GM18907 (cell line): ENCODE measurements at regions not wholly inside any gene's neighbourhood (a gene's known extent, or its start where the extent isn't known, plus 50 kb on each side); places are given as distances from the start of the nearest gene placed in this dataset.

Experiments
- ATAC-seq: cut with Tn5 transposase; IDR thresholded peaks from one replicate; pipeline ENCODE4 v1.9.1; 2021; ENCODE audit warnings: mild to moderate bottlenecking, moderate library complexity; ENCODE audit not compliant: unreplicated experiment

GRCh38 chr10:128775743-128776142 is 649.5 kb upstream of the MKI67 start:
- ATAC-seq = no peak

GRCh38 chr10:128776673-128777252 is 650.5 kb upstream of the MKI67 start:
- ATAC-seq = no peak

- no peak for ATAC-seq
Measured at GRCh38 chr10:128777342-128777741, 651.1 kb upstream of the MKI67 start.

GRCh38 chr10:128779416-128779815 is 653.2 kb upstream of the MKI67 start:
- ATAC-seq = no peak

GRCh38 chr10:128780156-128780761 is 654.0 kb upstream of the MKI67 start:
- no peak for ATAC-seq

- no peak for ATAC-seq
Measured at GRCh38 chr10:128781637-128782036, 655.4 kb upstream of the MKI67 start.

GRCh38 chr10:128784444-128784843 is 658.2 kb upstream of the MKI67 start:
- ATAC-seq = no peak

GRCh38 chr10:128792426-128793140 is 666.4 kb upstream of the MKI67 start:
- no peak for ATAC-seq

GRCh38 chr10:128793726-128794655 is 667.8 kb upstream of the MKI67 start:
- no peak for ATAC-seq

- ATAC-seq = no peak
Measured at GRCh38 chr10:128796396-128796912, 670.2 kb upstream of the MKI67 start.

GRCh38 chr10:128802062-128802461 is 665.0 kb upstream of the MGMT start:
- ATAC-seq = no peak

- no peak for ATAC-seq
Measured at GRCh38 chr10:128803790-128804189, 663.3 kb upstream of the MGMT start.

GRCh38 chr10:128804411-128804810 is 662.6 kb upstream of the MGMT start:
- no peak for ATAC-seq

GRCh38 chr10:128808921-128809440 is 658.1 kb upstream of the MGMT start:
- peak; percentile 50 for ATAC-seq

- ATAC-seq = no peak
Measured at GRCh38 chr10:128811511-128811910, 655.5 kb upstream of the MGMT start.

GRCh38 chr10:128812000-128812399 is 655.0 kb upstream of the MGMT start:
- ATAC-seq = no peak

GRCh38 chr10:128813574-128813973 is 653.5 kb upstream of the MGMT start:
- ATAC-seq = no peak

- ATAC-seq = no peak
Measured at GRCh38 chr10:128814024-128814423, 653.0 kb upstream of the MGMT start.

GRCh38 chr10:128814782-128815181 is 652.3 kb upstream of the MGMT start:
- ATAC-seq = no peak

GRCh38 chr10:128816726-128817125 is 650.3 kb upstream of the MGMT start:
- no peak for ATAC-seq

- ATAC-seq = no peak
Measured at GRCh38 chr10:128817636-128818035, 649.4 kb upstream of the MGMT start.
